Panc1 (cell line): ENCODE measurements at regions not wholly inside any gene's neighbourhood (a gene's known extent, or its start where the extent isn't known, plus 50 kb on each side); places are given as distances from the start of the nearest gene placed in this dataset.

ENCODE experiments used
- SIN3A ChIP-seq: IDR thresholded peaks from 2 replicates; pipeline ENCODE4 v1.6.1; 2012; ENCODE audit warnings: low read depth, mild to moderate bottlenecking, low read length, moderate library complexity, borderline replicate concordance; ENCODE audit not compliant: insufficient read depth
- TF ChIP-seq, protein P1 (sequence below): fragments of 450-650 bp; IDR thresholded peaks from 2 replicates; pipeline ENCODE4 v1.5.1; 2017; ENCODE audit warnings: mild to moderate bottlenecking

DNA sequence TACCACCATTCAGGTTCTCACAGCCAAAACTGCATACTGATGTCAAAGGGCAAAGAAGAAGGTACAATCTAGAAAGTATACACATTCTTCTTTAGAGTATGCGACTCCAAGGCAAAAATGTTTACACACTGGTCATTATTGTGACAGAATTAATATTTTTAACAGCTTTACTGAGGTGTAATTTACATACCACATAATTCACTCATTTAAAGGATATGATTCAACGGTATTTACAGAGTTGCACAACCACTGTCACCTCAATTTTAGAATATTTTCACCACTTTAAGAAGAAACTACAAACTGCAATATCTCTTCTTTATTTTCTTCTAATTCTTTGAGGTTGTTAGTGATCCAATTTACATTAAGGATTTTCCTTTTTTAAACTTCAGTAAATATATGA is 325.4 kb upstream of the SMIM31 start:
- TF ChIP-seq, protein P1, sequence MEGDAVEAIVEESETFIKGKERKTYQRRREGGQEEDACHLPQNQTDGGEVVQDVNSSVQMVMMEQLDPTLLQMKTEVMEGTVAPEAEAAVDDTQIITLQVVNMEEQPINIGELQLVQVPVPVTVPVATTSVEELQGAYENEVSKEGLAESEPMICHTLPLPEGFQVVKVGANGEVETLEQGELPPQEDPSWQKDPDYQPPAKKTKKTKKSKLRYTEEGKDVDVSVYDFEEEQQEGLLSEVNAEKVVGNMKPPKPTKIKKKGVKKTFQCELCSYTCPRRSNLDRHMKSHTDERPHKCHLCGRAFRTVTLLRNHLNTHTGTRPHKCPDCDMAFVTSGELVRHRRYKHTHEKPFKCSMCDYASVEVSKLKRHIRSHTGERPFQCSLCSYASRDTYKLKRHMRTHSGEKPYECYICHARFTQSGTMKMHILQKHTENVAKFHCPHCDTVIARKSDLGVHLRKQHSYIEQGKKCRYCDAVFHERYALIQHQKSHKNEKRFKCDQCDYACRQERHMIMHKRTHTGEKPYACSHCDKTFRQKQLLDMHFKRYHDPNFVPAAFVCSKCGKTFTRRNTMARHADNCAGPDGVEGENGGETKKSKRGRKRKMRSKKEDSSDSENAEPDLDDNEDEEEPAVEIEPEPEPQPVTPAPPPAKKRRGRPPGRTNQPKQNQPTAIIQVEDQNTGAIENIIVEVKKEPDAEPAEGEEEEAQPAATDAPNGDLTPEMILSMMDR = no peak
- TF ChIP-seq SIN3A = no peak
